HCT116 (cell line): ENCODE measurements at regions not wholly inside any gene's neighbourhood (a gene's known extent, or its start where the extent isn't known, plus 50 kb on each side); places are given as distances from the start of the nearest gene placed in this dataset.

ENCODE experiments used
- ATAC-seq: fragments of 200-7000 bp; cut with Tn5 transposase; 2 replicates; pipeline ENCODE4 v1.9.1; 2020; ENCODE audit warnings: mild to moderate bottlenecking, moderate library complexity
- BruUV-seq: library from RNA; stranded (reverse); fragments of 400-500 nt; replicated peaks from 2 replicates; lab custom pipeline; 2021; lab: Mats Ljungman, UMichigan
- CTCF ChIA-PET: fragments of 300-600 bp; sonication (Branson Sonifier 250); formaldehyde crosslinking; loops from one replicate; lab custom pipeline; 2021; ENCODE audit warnings: antibody characterized with exemption; lab: Charles Lee
- POLR2A ChIA-PET: fragments of 300-600, 350-600 bp; sonication (Branson Sonifier 250); formaldehyde crosslinking; loops from one replicate; lab custom pipeline; 2021; ENCODE audit warnings: antibody characterized with exemption; lab: Charles Lee
- RAD21 ChIA-PET, 2 experiments: fragments of 300-600 bp; sonication (Branson Sonifier 250); formaldehyde crosslinking; loops; one replicate each; lab custom pipeline; 2023; ENCODE audit warnings: low total read pairs in 2 of 2; ENCODE audit not compliant: uncharacterized antibody in 2 of 2, unreplicated experiment in 2 of 2, low non-redundant PET in 1 of 2; lab: Charles Lee
- DNase-seq: peaks from one replicate; pipeline ENCODE4 v3.0.0-alpha.2; 2010; ENCODE audit warnings: low read depth, low spot score
- H2AFZ ChIP-seq: fragments of 200-600 bp; shearing (Covaris generic), sonication (generic); 2 replicates; pipeline ENCODE4 v1.6.1; 2017; ENCODE audit warnings: low read depth, mixed run types, mixed read lengths, antibody characterized with exemption, low read length; ENCODE audit not compliant: poor library complexity, severe bottlenecking
- H3K27ac ChIP-seq: 2 replicates; pipeline ENCODE4 v1.5.1; 2012; ENCODE audit warnings: low read depth, low read length
- H3K27me3 ChIP-seq: fragments of 200-600 bp; sonication (generic); 2 replicates; pipeline ENCODE4 v1.6.1; 2016; ENCODE audit warnings: mixed run types, low read length, mixed read lengths; ENCODE audit not compliant: insufficient read depth
- H3K36me3 ChIP-seq, 2 experiments: fragments of 200-500 bp in 1 of 2; fragments of 200-600 bp in 1 of 2; sonication (Bioruptor generic) in 1 of 2; sonication (generic) in 1 of 2; 2 replicates each; pipeline versions ENCODE4 v1.5.1 to v1.6.1; 2014 to 2016; ENCODE audit warnings: low read length in 2 of 2, inconsistent platforms in 1 of 2, mixed read lengths in 1 of 2, mixed run types in 1 of 2; ENCODE audit not compliant: insufficient read depth in 2 of 2, control insufficient read depth in 1 of 2
- H3K4me1 ChIP-seq, 2 experiments: fragments of 200-600 bp in 1 of 2; sonication (generic) in 1 of 2; 2 replicates each; pipeline versions ENCODE4 v1.5.1 to v1.6.1; 2012 to 2017; ENCODE audit warnings: low read length in 2 of 2, inconsistent platforms in 1 of 2, mild to moderate bottlenecking in 1 of 2, mixed read lengths in 1 of 2, mixed run types in 1 of 2, moderate library complexity in 1 of 2; ENCODE audit not compliant: insufficient read depth in 2 of 2, control insufficient read depth in 1 of 2
- H3K4me2 ChIP-seq: fragments of 200-600 bp; sonication (generic); 2 replicates; pipeline ENCODE4 v1.6.1; 2017; ENCODE audit warnings: mixed run types, low read length, mixed read lengths
- H3K4me3 ChIP-seq, 2 experiments: fragments of 200-600 bp in 1 of 2; sonication (generic) in 1 of 2; replicated peaks in 1 of 2; 2 replicates each; pipeline ENCODE4 v1.5.1; 2011 to 2016; ENCODE audit warnings: low read length in 2 of 2, control low read depth in 1 of 2, low read depth in 1 of 2, mild to moderate bottlenecking in 1 of 2, mixed read lengths in 1 of 2, mixed run types in 1 of 2
- H3K79me2 ChIP-seq: fragments of 200-600 bp; sonication (generic); 2 replicates; pipeline ENCODE4 v1.6.1; 2017; ENCODE audit warnings: mild to moderate bottlenecking, mixed run types, low read length, moderate library complexity, mixed read lengths; ENCODE audit not compliant: insufficient read depth
- H3K9ac ChIP-seq: fragments of 200-600 bp; sonication (generic); 2 replicates; pipeline ENCODE4 v1.6.1; 2016; ENCODE audit warnings: low read length, mixed read lengths
- H3K9me2 ChIP-seq: fragments of 200-600 bp; sonication (generic), shearing (Covaris generic); 2 replicates; pipeline ENCODE4 v1.6.1; 2017; ENCODE audit warnings: mixed run types, mild to moderate bottlenecking, moderate library complexity; ENCODE audit not compliant: insufficient read depth
- H3K9me3 ChIP-seq, 2 experiments: fragments of 200-500 bp in 1 of 2; fragments of 200-600 bp in 1 of 2; sonication (Bioruptor generic) in 1 of 2; sonication (generic) in 1 of 2; 2 replicates each; pipeline ENCODE4 v1.6.1; 2014 to 2017; ENCODE audit warnings: low read length in 2 of 2, mixed read lengths in 2 of 2, inconsistent platforms in 1 of 2, low read depth in 1 of 2, mild to moderate bottlenecking in 1 of 2, mixed run types in 1 of 2, moderate library complexity in 1 of 2; ENCODE audit not compliant: control insufficient read depth in 1 of 2, insufficient read depth in 1 of 2
- H4K20me1 ChIP-seq: fragments of 200-600 bp; sonication (generic), shearing (Covaris generic); 2 replicates; pipeline ENCODE4 v1.6.1; 2017; ENCODE audit warnings: mixed run types, mild to moderate bottlenecking, moderate library complexity; ENCODE audit not compliant: insufficient read depth
- EGR1 ChIP-seq: IDR thresholded peaks from 2 replicates; pipeline ENCODE4 v1.6.1; 2012; ENCODE audit warnings: low read depth
- TCF7L2 ChIP-seq: IDR thresholded peaks from 2 replicates; pipeline ENCODE4 v1.7.0; 2011; ENCODE audit warnings: borderline replicate concordance, inconsistent platforms; ENCODE audit not compliant: insufficient read depth, insufficient read length; ENCODE audit errors: extremely low read depth
- intact Hi-C: fragments of 100-400 bp; cut with micrococcal nuclease; formaldehyde crosslinking; loops from 2 replicates; pipeline ENCODE4 v1.10.0; 2022
- TF ChIP-seq, protein P1 (sequence below): IDR thresholded peaks from 2 replicates; pipeline ENCODE4 v1.6.1; 2011; ENCODE audit warnings: mild to moderate bottlenecking, low read length, moderate library complexity; ENCODE audit not compliant: insufficient replicate concordance; ENCODE audit errors: extremely low read depth
- TF ChIP-seq, protein P2 (sequence below): IDR thresholded peaks from 2 replicates; pipeline ENCODE4 v1.6.1; 2012
- TF ChIP-seq, protein P3 (sequence below), 3 experiments: fragments of 200-600 bp in 1 of 3; sonication (generic) in 1 of 3; IDR thresholded peaks in 2 of 3; conservative IDR thresholded peaks in 1 of 3; 2 replicates each; pipeline ENCODE4 v1.5.1; 2012 to 2017; ENCODE audit warnings: low read depth in 2 of 3, low read length in 2 of 3, antibody characterized with exemption in 1 of 3, borderline replicate concordance in 1 of 3, control low read depth in 1 of 3, mild to moderate bottlenecking in 1 of 3, mixed read lengths in 1 of 3, mixed run types in 1 of 3, moderate library complexity in 1 of 3; ENCODE audit not compliant: insufficient read depth in 1 of 3

DNA sequence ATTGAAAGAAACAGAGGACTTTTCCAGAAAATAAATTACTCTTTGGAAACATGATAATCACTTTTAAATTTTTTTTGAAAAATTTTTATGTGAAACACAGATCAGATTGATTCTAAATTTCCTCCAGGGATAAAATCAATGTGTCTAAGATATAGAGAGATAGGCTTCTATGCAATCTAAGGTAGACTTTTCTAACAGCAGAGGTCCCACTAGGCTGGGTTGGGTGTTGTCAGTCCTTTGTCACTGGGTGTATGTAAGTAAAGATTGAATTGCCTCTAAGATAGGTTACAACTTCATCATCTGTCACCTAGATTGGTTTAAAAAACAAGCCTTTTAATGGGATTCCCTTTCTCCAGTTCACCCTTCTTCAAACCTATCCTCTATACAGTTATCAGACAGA, 449.9 kb downstream of the DHX35 start:
- TF ChIP-seq EGR1 (no peak), TCF7L2 (no peak)
- TF ChIP-seq, protein P1, sequence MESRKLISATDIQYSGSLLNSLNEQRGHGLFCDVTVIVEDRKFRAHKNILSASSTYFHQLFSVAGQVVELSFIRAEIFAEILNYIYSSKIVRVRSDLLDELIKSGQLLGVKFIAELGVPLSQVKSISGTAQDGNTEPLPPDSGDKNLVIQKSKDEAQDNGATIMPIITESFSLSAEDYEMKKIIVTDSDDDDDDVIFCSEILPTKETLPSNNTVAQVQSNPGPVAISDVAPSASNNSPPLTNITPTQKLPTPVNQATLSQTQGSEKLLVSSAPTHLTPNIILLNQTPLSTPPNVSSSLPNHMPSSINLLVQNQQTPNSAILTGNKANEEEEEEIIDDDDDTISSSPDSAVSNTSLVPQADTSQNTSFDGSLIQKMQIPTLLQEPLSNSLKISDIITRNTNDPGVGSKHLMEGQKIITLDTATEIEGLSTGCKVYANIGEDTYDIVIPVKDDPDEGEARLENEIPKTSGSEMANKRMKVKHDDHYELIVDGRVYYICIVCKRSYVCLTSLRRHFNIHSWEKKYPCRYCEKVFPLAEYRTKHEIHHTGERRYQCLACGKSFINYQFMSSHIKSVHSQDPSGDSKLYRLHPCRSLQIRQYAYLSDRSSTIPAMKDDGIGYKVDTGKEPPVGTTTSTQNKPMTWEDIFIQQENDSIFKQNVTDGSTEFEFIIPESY: no peak
- TF ChIP-seq, protein P2, sequence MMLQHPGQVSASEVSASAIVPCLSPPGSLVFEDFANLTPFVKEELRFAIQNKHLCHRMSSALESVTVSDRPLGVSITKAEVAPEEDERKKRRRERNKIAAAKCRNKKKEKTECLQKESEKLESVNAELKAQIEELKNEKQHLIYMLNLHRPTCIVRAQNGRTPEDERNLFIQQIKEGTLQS: no peak
- TF ChIP-seq, protein P3, sequence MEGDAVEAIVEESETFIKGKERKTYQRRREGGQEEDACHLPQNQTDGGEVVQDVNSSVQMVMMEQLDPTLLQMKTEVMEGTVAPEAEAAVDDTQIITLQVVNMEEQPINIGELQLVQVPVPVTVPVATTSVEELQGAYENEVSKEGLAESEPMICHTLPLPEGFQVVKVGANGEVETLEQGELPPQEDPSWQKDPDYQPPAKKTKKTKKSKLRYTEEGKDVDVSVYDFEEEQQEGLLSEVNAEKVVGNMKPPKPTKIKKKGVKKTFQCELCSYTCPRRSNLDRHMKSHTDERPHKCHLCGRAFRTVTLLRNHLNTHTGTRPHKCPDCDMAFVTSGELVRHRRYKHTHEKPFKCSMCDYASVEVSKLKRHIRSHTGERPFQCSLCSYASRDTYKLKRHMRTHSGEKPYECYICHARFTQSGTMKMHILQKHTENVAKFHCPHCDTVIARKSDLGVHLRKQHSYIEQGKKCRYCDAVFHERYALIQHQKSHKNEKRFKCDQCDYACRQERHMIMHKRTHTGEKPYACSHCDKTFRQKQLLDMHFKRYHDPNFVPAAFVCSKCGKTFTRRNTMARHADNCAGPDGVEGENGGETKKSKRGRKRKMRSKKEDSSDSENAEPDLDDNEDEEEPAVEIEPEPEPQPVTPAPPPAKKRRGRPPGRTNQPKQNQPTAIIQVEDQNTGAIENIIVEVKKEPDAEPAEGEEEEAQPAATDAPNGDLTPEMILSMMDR (IDR thresholded peaks at IDR 0.05 in 2 of 3, conservative IDR thresholded peaks at IDR 0.05 in 1 of 3; ENCODE audit: borderline replicate concordance in 1 of 3, insufficient read depth in 1 of 3, low read depth in 2 of 3, low read length in 2 of 3): no peak
- 0 out of 4 replicates have a peak, but pooled peaks cover 0 to 3% of the 10 kb centered on the region in 2 experiments for H3K9me3 ChIP-seq
- H3K9ac ChIP-seq: no peak overlapping the region
- H3K4me1 ChIP-seq: no peaks in the 10 kb centered on the region
- BruUV-seq: no TSS peak
- no peak overlapping the region for H2AFZ ChIP-seq
- ChIA-PET CTCF (no interaction called here), RAD21 (no interaction called here), POLR2A (no interaction called here)
- H4K20me1 ChIP-seq: no peaks in the 10 kb centered on the region
- H3K4me2 ChIP-seq: no peak overlapping the region
- intact Hi-C loops: no loop called here
- ATAC-seq (no peak), DNase-seq (no peak)
- no peaks in the 10 kb centered on the region for H3K27me3 ChIP-seq
- H3K27ac ChIP-seq: no peak overlapping the region
- H3K36me3 ChIP-seq: no peaks in the 10 kb centered on the region
- H3K9me2 ChIP-seq: no peaks in the 10 kb centered on the region
- H3K4me3 ChIP-seq: no peak overlapping the region
- H3K79me2 ChIP-seq: no peaks in the 10 kb centered on the region
